ENCODE measurements at regions not wholly inside any gene's neighbourhood (a gene's known extent, or its start where the extent isn't known, plus 50 kb on each side); places are given as distances from the start of the nearest gene placed in this dataset.

DNA sequence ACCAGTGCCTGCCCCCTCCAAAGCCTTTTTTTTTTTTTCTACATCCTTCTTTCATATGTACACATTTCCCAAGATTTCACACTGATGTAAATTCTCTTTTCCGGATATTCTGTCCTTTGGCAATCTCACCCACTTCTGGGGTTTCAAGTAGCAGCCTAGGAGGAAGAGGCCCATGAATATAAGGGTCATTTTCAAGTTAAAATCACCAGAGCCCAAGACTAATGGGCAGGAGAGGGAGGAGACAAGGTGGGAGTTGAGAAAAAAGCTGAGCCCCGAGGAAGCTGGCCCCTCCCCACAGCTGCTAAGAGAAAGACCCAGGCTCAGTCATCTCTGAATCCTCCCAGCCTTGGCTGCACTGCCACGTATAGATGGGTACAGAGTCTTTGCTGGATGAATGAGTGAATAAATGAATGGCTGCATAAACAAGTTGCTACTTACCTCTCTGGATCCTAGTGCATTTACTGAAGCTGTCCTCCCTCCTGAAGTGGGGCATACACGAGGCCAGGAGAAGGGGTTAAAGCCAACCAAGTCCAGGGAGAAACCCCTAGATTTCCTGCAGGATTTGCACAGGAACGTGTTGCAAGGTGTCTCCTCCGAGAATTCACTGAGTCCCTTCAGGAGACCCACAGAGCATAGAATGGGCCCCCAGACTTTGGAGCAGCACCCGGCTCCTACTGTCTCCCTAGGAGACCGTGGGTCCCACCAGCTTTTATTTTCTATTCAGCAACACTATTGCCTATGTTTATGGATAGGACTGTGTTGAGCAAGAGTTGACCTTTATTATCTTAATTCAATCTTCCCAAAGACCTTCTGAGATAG is 100.8 kb upstream of the LIPC start:
- TF ChIP-seq, protein P1, sequence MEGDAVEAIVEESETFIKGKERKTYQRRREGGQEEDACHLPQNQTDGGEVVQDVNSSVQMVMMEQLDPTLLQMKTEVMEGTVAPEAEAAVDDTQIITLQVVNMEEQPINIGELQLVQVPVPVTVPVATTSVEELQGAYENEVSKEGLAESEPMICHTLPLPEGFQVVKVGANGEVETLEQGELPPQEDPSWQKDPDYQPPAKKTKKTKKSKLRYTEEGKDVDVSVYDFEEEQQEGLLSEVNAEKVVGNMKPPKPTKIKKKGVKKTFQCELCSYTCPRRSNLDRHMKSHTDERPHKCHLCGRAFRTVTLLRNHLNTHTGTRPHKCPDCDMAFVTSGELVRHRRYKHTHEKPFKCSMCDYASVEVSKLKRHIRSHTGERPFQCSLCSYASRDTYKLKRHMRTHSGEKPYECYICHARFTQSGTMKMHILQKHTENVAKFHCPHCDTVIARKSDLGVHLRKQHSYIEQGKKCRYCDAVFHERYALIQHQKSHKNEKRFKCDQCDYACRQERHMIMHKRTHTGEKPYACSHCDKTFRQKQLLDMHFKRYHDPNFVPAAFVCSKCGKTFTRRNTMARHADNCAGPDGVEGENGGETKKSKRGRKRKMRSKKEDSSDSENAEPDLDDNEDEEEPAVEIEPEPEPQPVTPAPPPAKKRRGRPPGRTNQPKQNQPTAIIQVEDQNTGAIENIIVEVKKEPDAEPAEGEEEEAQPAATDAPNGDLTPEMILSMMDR (IDR thresholded peaks at IDR 0.05) = no peak
- TF ChIP-seq EP300 (IDR thresholded peaks at IDR 0.05) (no peak), POLR2AphosphoS5 (IDR thresholded peaks at IDR 0.05) (no peak), POLR2A (IDR thresholded peaks at IDR 0.05) (no peak)
- Histone ChIP-seq H3K27ac (peak overlapping the region; percentile 5 to 91 (median 86)), H3K9me3 (peaks cover 0 to 5% (median 0%) of the 10 kb centered on the region in 4 donors), H3K4me3 (no peak overlapping the region), H3K4me1 (peaks cover 29 to 40% (median 35%) of the 10 kb centered on the region in 4 donors), H3K27me3 (no peaks in the 10 kb centered on the region), H3K36me3 (no peaks in the 10 kb centered on the region)
- WGBS, 5 donors = 62 to 73% (median 69%) methylated on average over 8 of the region's 8 CpGs
- intact Hi-C loops (cut with DNase I; ENCODE audit: low total_unique reads) = no loop called here
- DNase-seq = peak in 1 of 2 donors; percentile 13

DNA sequence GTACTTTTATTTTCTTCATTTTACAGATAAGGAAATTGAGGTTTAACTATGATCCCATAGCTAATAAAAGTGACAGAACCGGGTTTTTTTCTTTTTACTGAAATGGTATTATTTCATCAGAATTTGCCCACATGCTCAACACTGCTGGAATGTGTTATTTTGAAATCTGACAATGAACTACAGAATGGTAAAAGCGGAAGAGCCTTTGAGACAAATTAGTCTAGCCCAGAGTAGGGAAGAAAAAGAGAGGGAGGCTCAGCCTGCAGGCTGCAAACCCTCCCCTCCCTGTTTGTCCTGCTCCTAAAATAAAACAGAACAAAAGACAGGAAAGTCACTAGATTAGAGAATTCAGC is 100.3 kb upstream of the LIPC start:
- Histone ChIP-seq H3K4me3 (no peak overlapping the region), H3K9me3 (peaks cover 0 to 5% (median 0%) of the 10 kb centered on the region in 4 donors), H3K4me1 (peaks cover 29 to 40% (median 35%) of the 10 kb centered on the region in 4 donors), H3K27me3 (no peaks in the 10 kb centered on the region), H3K36me3 (no peaks in the 10 kb centered on the region), H3K27ac (peak overlapping the region in 4 of 5 donors; percentile 83 to 91 (median 87))
- no peak for DNase-seq
- intact Hi-C loops (cut with DNase I; ENCODE audit: low total_unique reads) = no loop called here
- TF ChIP-seq EP300 (IDR thresholded peaks at IDR 0.05) (no peak), POLR2A (IDR thresholded peaks at IDR 0.05) (no peak), POLR2AphosphoS5 (IDR thresholded peaks at IDR 0.05) (no peak)
- TF ChIP-seq, protein P1 (IDR thresholded peaks at IDR 0.05) = no peak
- 40 to 54% (median 52%) methylated on average over 2 of the region's 2 CpGs for WGBS, 5 donors

DNA sequence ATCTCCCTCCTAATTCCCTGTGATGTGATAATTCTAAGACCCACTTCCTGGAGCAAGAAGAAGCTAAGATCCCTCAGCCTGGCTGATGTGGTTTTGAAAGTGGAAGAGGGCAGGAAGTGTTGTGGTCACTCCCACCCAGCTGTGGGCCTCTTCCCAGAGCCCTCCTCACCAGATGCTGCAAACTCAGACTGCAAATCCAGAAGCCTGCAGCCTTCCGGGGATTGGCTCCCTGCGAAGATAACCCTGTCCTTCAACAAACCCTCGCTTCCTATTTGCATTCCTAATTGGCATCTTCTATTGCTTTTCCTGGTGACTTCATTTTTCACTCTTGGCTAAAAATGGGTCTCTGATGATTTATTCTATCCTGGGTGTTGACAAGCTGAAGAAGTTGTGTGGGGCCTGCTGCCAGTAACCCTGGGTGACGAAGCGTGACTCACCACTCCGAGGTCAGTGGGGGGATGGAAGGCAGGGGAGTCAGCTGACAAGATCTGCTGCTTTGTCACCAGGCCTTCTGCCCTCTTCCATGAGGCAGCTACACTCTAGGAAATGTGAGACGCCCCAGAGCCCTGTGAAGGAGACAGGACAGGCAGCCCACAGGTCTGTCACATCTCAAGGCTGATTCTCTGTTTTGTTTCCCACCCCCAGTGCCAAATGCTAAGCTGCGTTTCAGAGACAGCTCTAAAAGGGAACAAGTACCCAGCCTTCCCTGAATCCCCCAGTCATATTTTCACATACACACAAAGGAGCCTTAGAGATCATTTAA is 99.7 kb upstream of the LIPC start:
- peak; percentile 80 to 96 for DNase-seq
- Histone ChIP-seq H3K4me1 (peaks cover 29 to 40% (median 35%) of the 10 kb centered on the region in 4 donors), H3K27ac (peak overlapping the region; percentile 72 to 91 (median 86)), H3K36me3 (no peaks in the 10 kb centered on the region), H3K27me3 (no peaks in the 10 kb centered on the region), H3K9me3 (peaks cover 0 to 5% (median 0%) of the 10 kb centered on the region in 4 donors), H3K4me3 (no peak overlapping the region)
- intact Hi-C loops (cut with DNase I; ENCODE audit: low total_unique reads) = no loop called here
- TF ChIP-seq EP300 (IDR thresholded peaks at IDR 0.05) (peak; percentile 57), POLR2AphosphoS5 (IDR thresholded peaks at IDR 0.05) (peak; percentile 65 to 93 (median 85)), POLR2A (IDR thresholded peaks at IDR 0.05) (no peak)
- WGBS, 5 donors = 14 to 47% (median 37%) methylated on average over 8 of the region's 8 CpGs

DNA sequence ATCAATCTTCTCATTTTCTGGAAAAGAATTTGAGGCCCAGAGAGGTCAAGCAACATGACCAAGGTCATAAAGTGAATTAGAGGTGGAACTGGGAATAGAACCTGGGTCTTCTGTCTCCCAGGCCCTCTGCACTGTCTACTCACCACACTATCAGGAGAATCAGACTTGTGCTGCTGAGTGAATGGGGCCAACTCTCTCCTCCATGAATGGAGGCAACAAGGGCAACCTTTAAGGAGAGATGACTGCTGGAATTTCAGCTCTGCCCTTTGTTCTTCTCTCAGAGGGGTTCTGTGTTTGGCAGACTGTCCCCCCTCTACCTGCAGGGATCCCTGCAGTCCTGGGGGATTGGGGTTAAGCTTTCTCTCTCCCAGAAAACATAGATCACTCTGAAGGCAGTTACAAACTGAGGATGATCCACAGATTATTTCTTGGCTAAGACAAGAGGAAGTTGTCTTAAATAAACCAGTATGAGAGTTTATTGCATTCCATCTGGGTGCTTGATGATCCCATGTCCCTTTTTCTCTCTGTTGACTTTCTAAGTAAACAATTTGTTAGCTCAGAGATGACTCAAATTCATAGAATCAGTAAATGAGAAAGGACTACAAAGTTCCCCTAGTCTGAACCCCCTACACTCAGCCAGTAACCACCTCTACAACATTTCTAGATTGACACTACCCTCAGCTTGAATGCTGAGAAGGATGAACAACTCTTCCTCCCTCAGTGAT is 99.0 kb upstream of the LIPC start:
- Histone ChIP-seq H3K4me1 (peaks cover 29 to 40% (median 35%) of the 10 kb centered on the region in 4 donors), H3K27ac (peak overlapping the region; percentile 72 to 91 (median 86)), H3K9me3 (peaks cover 0 to 2% (median 0%) of the 10 kb centered on the region in 4 donors), H3K4me3 (no peak overlapping the region), H3K36me3 (no peaks in the 10 kb centered on the region), H3K27me3 (no peaks in the 10 kb centered on the region)
- TF ChIP-seq POLR2A (IDR thresholded peaks at IDR 0.05) = no peak
- TF ChIP-seq POLR2AphosphoS5 (IDR thresholded peaks at IDR 0.05) = peak in 1 of 3 donors; percentile 22
- intact Hi-C loops (cut with DNase I; ENCODE audit: low total_unique reads) = no loop called here
- DNase-seq = peak in 1 of 2 donors; percentile 25

DNA sequence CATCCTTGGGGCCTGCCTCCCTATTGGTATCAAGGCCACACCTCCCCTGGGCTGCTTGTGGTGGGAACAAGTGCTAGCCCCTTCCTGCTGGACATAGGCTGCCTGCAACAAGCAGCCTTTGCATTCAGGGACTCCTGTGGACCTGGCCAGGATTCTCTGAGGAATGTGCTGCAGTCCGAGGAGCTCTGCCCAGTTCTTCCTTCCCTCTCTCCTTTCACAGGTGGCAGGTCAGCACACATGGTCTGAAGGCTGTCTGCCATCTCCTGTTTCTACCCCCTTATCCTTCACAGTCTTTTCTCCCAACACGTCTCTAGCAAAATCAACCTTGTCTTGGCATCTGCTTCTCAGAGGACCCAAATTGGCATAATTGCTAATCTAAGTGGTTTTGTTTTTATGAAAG is 97.0 kb upstream of the LIPC start:
- intact Hi-C loops (cut with DNase I; ENCODE audit: low total_unique reads) = no loop called here
- H3K27me3 ChIP-seq = no peaks in the 10 kb centered on the region

More for the DNA sequence above, 97.0 kb upstream of the LIPC start:
- no peaks in the 10 kb centered on the region for H3K9me3 ChIP-seq
- H3K4me1 ChIP-seq = peaks cover 29 to 38% (median 33%) of the 10 kb centered on the region in 4 donors
- no peak overlapping the region for H3K27ac ChIP-seq
- DNase-seq = no peak
- TF ChIP-seq POLR2AphosphoS5 (IDR thresholded peaks at IDR 0.05) = no peak
- H3K36me3 ChIP-seq = no peaks in the 10 kb centered on the region
- WGBS, 5 donors = 91 to 97% (median 92%) methylated on average over 2 of the region's 2 CpGs
- no peak overlapping the region for H3K4me3 ChIP-seq
